Muscle layer of colon (tissue), 2 donors: ENCODE measurements at regions not wholly inside any gene's neighbourhood (a gene's known extent, or its start where the extent isn't known, plus 50 kb on each side); places are given as distances from the start of the nearest gene placed in this dataset.

Source experiments
- H3K27ac ChIP-seq: one replicate; pipeline ENCODE4 v1.7.0; 2013; ENCODE audit warnings: low read depth, mild to moderate bottlenecking, low read length, moderate library complexity
- H3K27me3 ChIP-seq, 2 donors: one replicate each; pipeline ENCODE4 v1.7.0; 2013; ENCODE audit warnings: low read length in 2 of 2, mild to moderate bottlenecking in 2 of 2; ENCODE audit not compliant: insufficient read depth in 2 of 2, control insufficient read depth in 1 of 2
- H3K36me3 ChIP-seq: one replicate; pipeline ENCODE4 v1.7.0; 2013; ENCODE audit warnings: mild to moderate bottlenecking, low read length; ENCODE audit not compliant: insufficient read depth
- H3K4me1 ChIP-seq: one replicate; pipeline ENCODE4 v1.7.0; 2013; ENCODE audit warnings: mild to moderate bottlenecking, low read length; ENCODE audit not compliant: insufficient read depth
- H3K4me3 ChIP-seq, 2 donors: one replicate each; pipeline ENCODE4 v1.7.0; 2013; ENCODE audit warnings: low read length in 2 of 2, low read depth in 1 of 2, mild to moderate bottlenecking in 1 of 2, moderate library complexity in 1 of 2
- H3K9ac ChIP-seq: one replicate; pipeline ENCODE4 v1.7.0; 2013; ENCODE audit warnings: low read length
- H3K9me3 ChIP-seq: one replicate; pipeline ENCODE4 v1.7.0; 2013; ENCODE audit warnings: mild to moderate bottlenecking, low read length
- donor health status: abdominal sarcoma.
- donor health status: Adenocarcinoma of cecum.

- Histone ChIP-seq H3K9me3 (no peaks in the 10 kb centered on the region), H3K4me3 (no peak overlapping the region), H3K9ac (no peak overlapping the region), H3K27me3 (no peaks in the 10 kb centered on the region), H3K36me3 (no peaks in the 10 kb centered on the region), H3K27ac (no peak overlapping the region), H3K4me1 (no peaks in the 10 kb centered on the region)
Measured at GRCh38 chr9:102842423-102842822, 152.7 kb upstream of the CYLC2 start.

- H3K27ac ChIP-seq, result no peak overlapping the region
- no peak overlapping the region for H3K4me3 ChIP-seq
- no peaks in the 10 kb centered on the region for H3K27me3 ChIP-seq
- no peaks in the 10 kb centered on the region for H3K9me3 ChIP-seq
- no peak overlapping the region for H3K9ac ChIP-seq
- no peaks in the 10 kb centered on the region for H3K4me1 ChIP-seq
- no peaks in the 10 kb centered on the region for H3K36me3 ChIP-seq
Measured at GRCh38 chr9:102841376-102841775, 153.8 kb upstream of the CYLC2 start.

GRCh38 chr9:102840335-102840734, 154.8 kb upstream of the CYLC2 start:
- Histone ChIP-seq H3K4me3 (no peak overlapping the region), H3K9ac (no peak overlapping the region)

GRCh38 chr9:102832814-102833213, 162.3 kb upstream of the CYLC2 start:
- Histone ChIP-seq H3K9me3 (no peaks in the 10 kb centered on the region), H3K9ac (no peak overlapping the region), H3K36me3 (no peaks in the 10 kb centered on the region), H3K4me3 (no peak overlapping the region), H3K27ac (no peak overlapping the region), H3K4me1 (no peaks in the 10 kb centered on the region), H3K27me3 (no peaks in the 10 kb centered on the region)

More at GRCh38 chr9:102840335-102840734, 154.8 kb upstream of the CYLC2 start:
- H3K36me3 ChIP-seq, result no peaks in the 10 kb centered on the region
- H3K9me3 ChIP-seq, result no peaks in the 10 kb centered on the region
- no peak overlapping the region for H3K27ac ChIP-seq
- H3K4me1 ChIP-seq, result no peaks in the 10 kb centered on the region
- H3K27me3 ChIP-seq, result no peaks in the 10 kb centered on the region

GRCh38 chr9:102796244-102796643, 198.9 kb upstream of the CYLC2 start:
- no peaks in the 10 kb centered on the region for H3K27me3 ChIP-seq
- H3K36me3 ChIP-seq, result no peaks in the 10 kb centered on the region
- H3K4me1 ChIP-seq, result no peaks in the 10 kb centered on the region
- H3K27ac ChIP-seq, result no peak overlapping the region
- no peaks in the 10 kb centered on the region for H3K9me3 ChIP-seq
- no peak overlapping the region for H3K9ac ChIP-seq
- no peak overlapping the region for H3K4me3 ChIP-seq

GRCh38 chr9:102795532-102795931, 199.6 kb upstream of the CYLC2 start:
- Histone ChIP-seq H3K27me3 (no peaks in the 10 kb centered on the region), H3K36me3 (no peaks in the 10 kb centered on the region), H3K27ac (no peak overlapping the region), H3K9ac (no peak overlapping the region), H3K9me3 (no peaks in the 10 kb centered on the region), H3K4me3 (no peak overlapping the region), H3K4me1 (no peaks in the 10 kb centered on the region)

GRCh38 chr9:102779356-102779755, 215.8 kb upstream of the CYLC2 start:
- Histone ChIP-seq H3K4me3 (no peak overlapping the region), H3K27me3 (no peaks in the 10 kb centered on the region), H3K36me3 (no peaks in the 10 kb centered on the region), H3K9me3 (no peaks in the 10 kb centered on the region), H3K9ac (no peak overlapping the region), H3K27ac (no peak overlapping the region), H3K4me1 (no peaks in the 10 kb centered on the region)

GRCh38 chr9:102778746-102779145, 216.4 kb upstream of the CYLC2 start:
- Histone ChIP-seq H3K27me3 (no peaks in the 10 kb centered on the region), H3K36me3 (no peaks in the 10 kb centered on the region), H3K4me1 (no peaks in the 10 kb centered on the region), H3K27ac (no peak overlapping the region), H3K9ac (no peak overlapping the region), H3K4me3 (no peak overlapping the region), H3K9me3 (no peaks in the 10 kb centered on the region)

GRCh38 chr9:102770704-102771103, 224.4 kb upstream of the CYLC2 start:
- Histone ChIP-seq H3K9ac (no peak overlapping the region), H3K9me3 (no peaks in the 10 kb centered on the region), H3K27me3 (no peaks in the 10 kb centered on the region), H3K4me3 (no peak overlapping the region), H3K27ac (no peak overlapping the region), H3K4me1 (no peaks in the 10 kb centered on the region), H3K36me3 (no peaks in the 10 kb centered on the region)

GRCh38 chr9:102769307-102769706, 225.8 kb upstream of the CYLC2 start:
- Histone ChIP-seq H3K36me3 (no peaks in the 10 kb centered on the region), H3K27ac (no peak overlapping the region), H3K4me1 (no peaks in the 10 kb centered on the region), H3K4me3 (no peak overlapping the region), H3K9me3 (no peaks in the 10 kb centered on the region), H3K9ac (no peak overlapping the region), H3K27me3 (no peaks in the 10 kb centered on the region)

GRCh38 chr9:102768002-102768401, 227.1 kb upstream of the CYLC2 start:
- no peaks in the 10 kb centered on the region for H3K4me1 ChIP-seq

GRCh38 chr9:102767076-102767475, 228.1 kb upstream of the CYLC2 start:
- Histone ChIP-seq H3K27ac (no peak overlapping the region), H3K27me3 (no peaks in the 10 kb centered on the region), H3K9me3 (no peaks in the 10 kb centered on the region), H3K4me1 (no peaks in the 10 kb centered on the region), H3K36me3 (no peaks in the 10 kb centered on the region), H3K4me3 (no peak overlapping the region), H3K9ac (no peak overlapping the region)

More at GRCh38 chr9:102768002-102768401, 227.1 kb upstream of the CYLC2 start:
- Histone ChIP-seq H3K4me3 (no peak overlapping the region), H3K9me3 (no peaks in the 10 kb centered on the region), H3K36me3 (no peaks in the 10 kb centered on the region), H3K9ac (no peak overlapping the region), H3K27me3 (no peaks in the 10 kb centered on the region), H3K27ac (no peak overlapping the region)
